ENCODE measurements at regions not wholly inside any gene's neighbourhood (a gene's known extent, or its start where the extent isn't known, plus 50 kb on each side); places are given as distances from the start of the nearest gene placed in this dataset.

DNA sequence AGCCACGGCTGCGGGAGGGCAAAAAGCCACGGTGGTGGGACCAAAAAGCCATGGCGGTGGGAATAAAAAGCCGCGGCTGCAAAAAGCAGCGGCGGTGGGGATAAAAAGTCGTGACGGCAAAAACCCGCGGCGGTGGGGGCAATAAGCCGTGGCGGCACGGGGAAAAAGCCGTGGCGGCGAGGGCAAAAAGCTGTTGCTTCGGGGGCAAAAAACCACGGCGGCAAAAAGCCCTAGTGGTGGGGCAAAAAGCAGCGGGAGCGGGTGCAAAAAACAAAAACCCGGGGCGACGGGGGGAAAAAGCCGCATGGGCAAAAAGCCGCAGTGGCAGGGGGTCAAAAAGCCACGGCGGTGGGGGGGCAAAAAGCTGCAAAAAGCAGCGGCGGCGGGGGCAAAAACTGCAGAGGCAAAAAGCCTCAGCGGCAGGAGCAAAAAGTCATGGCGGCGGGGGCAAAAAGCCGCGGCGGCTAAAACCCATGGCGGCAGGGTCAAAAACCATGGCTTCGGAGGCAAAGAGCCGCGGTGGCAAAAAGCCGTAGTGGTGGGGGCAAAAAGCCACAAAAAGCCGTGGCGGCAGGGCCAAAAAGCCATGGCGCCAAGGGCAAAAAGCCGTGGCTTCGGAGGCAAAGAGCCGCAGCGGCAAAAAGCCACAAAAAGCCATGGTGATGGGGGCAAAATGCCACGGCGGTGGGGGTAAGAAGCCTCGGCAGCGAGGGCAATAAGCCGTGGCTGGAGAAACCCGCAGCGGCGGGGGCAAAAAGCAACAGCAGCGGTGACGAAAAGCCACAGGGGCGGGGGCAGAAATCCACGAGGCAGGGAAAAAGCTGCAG, 525.8 kb downstream of the ZNF33B start:
- Histone ChIP-seq H3K4me3 (no peak overlapping the region), H3K36me3 (no peaks in the 10 kb centered on the region), H3K27ac (no peak overlapping the region), H3K9me3 (peaks cover 0 to 45% (median 0%) of the 10 kb centered on the region in 11 donors), H3K4me1 (no peaks in the 10 kb centered on the region), H3K27me3 (no peaks in the 10 kb centered on the region)
- TF ChIP-seq, protein P1, sequence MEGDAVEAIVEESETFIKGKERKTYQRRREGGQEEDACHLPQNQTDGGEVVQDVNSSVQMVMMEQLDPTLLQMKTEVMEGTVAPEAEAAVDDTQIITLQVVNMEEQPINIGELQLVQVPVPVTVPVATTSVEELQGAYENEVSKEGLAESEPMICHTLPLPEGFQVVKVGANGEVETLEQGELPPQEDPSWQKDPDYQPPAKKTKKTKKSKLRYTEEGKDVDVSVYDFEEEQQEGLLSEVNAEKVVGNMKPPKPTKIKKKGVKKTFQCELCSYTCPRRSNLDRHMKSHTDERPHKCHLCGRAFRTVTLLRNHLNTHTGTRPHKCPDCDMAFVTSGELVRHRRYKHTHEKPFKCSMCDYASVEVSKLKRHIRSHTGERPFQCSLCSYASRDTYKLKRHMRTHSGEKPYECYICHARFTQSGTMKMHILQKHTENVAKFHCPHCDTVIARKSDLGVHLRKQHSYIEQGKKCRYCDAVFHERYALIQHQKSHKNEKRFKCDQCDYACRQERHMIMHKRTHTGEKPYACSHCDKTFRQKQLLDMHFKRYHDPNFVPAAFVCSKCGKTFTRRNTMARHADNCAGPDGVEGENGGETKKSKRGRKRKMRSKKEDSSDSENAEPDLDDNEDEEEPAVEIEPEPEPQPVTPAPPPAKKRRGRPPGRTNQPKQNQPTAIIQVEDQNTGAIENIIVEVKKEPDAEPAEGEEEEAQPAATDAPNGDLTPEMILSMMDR (IDR thresholded peaks at IDR 0.05) = no peak
- no peak for ATAC-seq
- intact Hi-C loops (cut with DNase I) = no loop called here
- no peak for DNase-seq
- 73 to 81% methylated on average over 64 of the region's 64 CpGs for WGBS, 2 donors

DNA sequence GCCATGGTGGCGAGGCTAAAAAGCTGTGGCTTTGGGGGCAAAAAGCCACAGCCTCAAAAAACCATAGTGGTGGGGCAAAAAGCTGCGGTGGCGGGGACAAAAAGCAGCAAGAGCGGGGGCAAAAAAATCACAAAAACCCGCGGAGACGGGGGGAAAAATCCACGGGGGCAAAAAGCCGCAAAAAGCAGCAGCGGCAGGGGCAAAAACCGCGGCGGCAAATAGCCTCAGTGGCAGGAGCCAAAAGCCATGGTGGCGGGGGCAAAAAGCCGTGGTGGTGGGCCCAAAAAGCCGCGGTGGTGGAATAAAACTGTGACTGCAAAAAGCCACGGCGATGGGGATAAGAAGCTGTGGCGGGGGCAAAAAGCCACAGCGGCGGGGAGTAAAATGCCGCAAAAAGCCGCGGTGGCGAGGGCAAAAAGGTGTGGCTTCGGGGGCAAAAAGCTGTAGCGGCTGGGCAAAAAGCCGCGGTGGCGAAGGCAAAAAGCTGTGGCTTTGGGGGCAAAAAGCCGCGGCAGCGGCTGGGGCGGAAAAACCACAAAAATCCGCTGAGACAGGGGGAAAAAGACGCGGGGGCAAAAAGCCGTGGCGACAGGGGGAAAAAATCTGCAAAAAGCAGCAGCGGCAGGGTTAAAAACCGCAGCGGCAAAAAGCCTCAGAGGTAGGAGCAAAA, 526.6 kb downstream of the ZNF33B start:
- ATAC-seq (no peak), DNase-seq (no peak)
- no peaks in the 10 kb centered on the region for H3K36me3 ChIP-seq
- peaks cover 0 to 45% (median 0%) of the 10 kb centered on the region in 11 donors for H3K9me3 ChIP-seq
- H3K27me3 ChIP-seq = no peaks in the 10 kb centered on the region
- no peak overlapping the region for H3K27ac ChIP-seq
- TF ChIP-seq, protein P1 (IDR thresholded peaks at IDR 0.05) = no peak
- 77 to 87% methylated on average over 43 of the region's 43 CpGs for WGBS, 2 donors
- intact Hi-C loops (cut with DNase I) = no loop called here
- H3K4me1 ChIP-seq = no peaks in the 10 kb centered on the region
- no peak overlapping the region for H3K4me3 ChIP-seq

DNA sequence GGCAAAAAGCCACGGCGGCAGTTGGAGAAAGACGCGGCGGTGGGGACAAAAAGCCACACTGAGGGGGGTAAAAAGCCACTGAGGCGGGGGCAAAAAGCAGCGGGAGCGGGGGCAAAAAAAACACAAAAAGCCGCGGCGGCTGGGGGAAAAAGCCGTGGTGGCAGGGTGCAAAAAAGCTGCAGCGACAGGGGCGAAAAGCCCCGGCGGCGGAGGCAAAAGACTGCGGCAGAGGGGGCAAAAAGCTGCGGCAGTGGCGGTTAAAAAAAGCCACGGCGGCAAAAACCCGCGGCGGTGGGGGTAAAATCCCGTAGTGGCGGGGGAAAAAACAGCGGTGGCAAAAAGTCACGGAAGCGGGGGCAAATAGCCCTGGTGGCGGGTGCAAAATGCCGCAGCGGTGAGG, 527.3 kb downstream of the ZNF33B start:
- DNase-seq = no peak
- Histone ChIP-seq H3K4me1 (no peaks in the 10 kb centered on the region), H3K9me3 (peaks cover 0 to 45% (median 0%) of the 10 kb centered on the region in 11 donors), H3K27ac (no peak overlapping the region), H3K36me3 (no peaks in the 10 kb centered on the region), H3K4me3 (no peak overlapping the region), H3K27me3 (no peaks in the 10 kb centered on the region)
- 76 to 85% methylated on average over 32 to 33 of the region's 33 CpGs for WGBS, 2 donors
- intact Hi-C loops (cut with DNase I) = no loop called here
- no peak for ATAC-seq
- TF ChIP-seq, protein P1 (IDR thresholded peaks at IDR 0.05) = no peak
